CD14-positive monocyte (primary cell): ENCODE measurements at regions not wholly inside any gene's neighbourhood (a gene's known extent, or its start where the extent isn't known, plus 50 kb on each side); places are given as distances from the start of the nearest gene placed in this dataset.

Experiments used
- DNase-seq, 3 donors: peaks; one replicate each; pipeline ENCODE4 v3.0.0-alpha.2; 2011 to 2022
- H2AFZ ChIP-seq: 2 replicates; pipeline ENCODE4 v1.6.0; 2012; ENCODE audit warnings: mild to moderate bottlenecking, low read depth, low read length, inconsistent platforms; ENCODE audit not compliant: insufficient read depth, poor library complexity, severe bottlenecking
- H3K27ac ChIP-seq, 2 donors: 1 replicate in 1 of 2; 2 replicates in 1 of 2; pipeline ENCODE4 v1.5.1; 2012 to 2013; ENCODE audit warnings: low read length in 2 of 2, control low read depth in 1 of 2, inconsistent platforms in 1 of 2, low read depth in 1 of 2, mild to moderate bottlenecking in 1 of 2
- H3K27me3 ChIP-seq, 2 donors: one replicate each; pipeline versions ENCODE4 v1.6.0 to v1.6.1; 2011 to 2013; ENCODE audit warnings: low read length in 2 of 2; ENCODE audit not compliant: control insufficient read depth in 2 of 2, insufficient read depth in 2 of 2
- H3K36me3 ChIP-seq, 2 donors: replicated peaks in 1 of 2; 1 replicate in 1 of 2; 2 replicates in 1 of 2; pipeline versions ENCODE4 v1.5.1 to v1.6.1; 2012 to 2013; ENCODE audit warnings: low read length in 2 of 2, control low read depth in 1 of 2, inconsistent platforms in 1 of 2, mild to moderate bottlenecking in 1 of 2; ENCODE audit not compliant: insufficient read depth in 2 of 2, control insufficient read depth in 1 of 2
- H3K4me1 ChIP-seq, 2 donors: 1 replicate in 1 of 2; 2 replicates in 1 of 2; pipeline versions ENCODE4 v1.5.1 to v1.6.1; 2012 to 2013; ENCODE audit warnings: low read length in 2 of 2, control low read depth in 1 of 2, inconsistent platforms in 1 of 2, mild to moderate bottlenecking in 1 of 2, moderate library complexity in 1 of 2; ENCODE audit not compliant: insufficient read depth in 2 of 2, control insufficient read depth in 1 of 2
- H3K4me2 ChIP-seq: replicated peaks from 2 replicates; pipeline ENCODE3; 2012; ENCODE audit warnings: low read length, moderate library complexity, mild to moderate bottlenecking; ENCODE audit not compliant: poor library complexity, severe bottlenecking; ENCODE audit errors: extremely low read depth
- H3K4me3 ChIP-seq, 3 experiments: fragments of 200-600 bp in 1 of 3; sonication (generic) in 1 of 3; replicated peaks in 1 of 3; 1 replicate in 2 of 3; 2 replicates in 1 of 3; pipeline ENCODE4 v1.5.1; 2011 to 2013; ENCODE audit warnings: low read length in 3 of 3, mild to moderate bottlenecking in 3 of 3, control low read depth in 2 of 3, low read depth in 2 of 3, inconsistent platforms in 1 of 3, moderate library complexity in 1 of 3
- H3K79me2 ChIP-seq: 2 replicates; pipeline ENCODE4 v1.6.0; 2012; ENCODE audit warnings: mild to moderate bottlenecking, control low read depth, inconsistent platforms, low read length, moderate library complexity; ENCODE audit not compliant: insufficient read depth
- H3K9ac ChIP-seq: 2 replicates; pipeline ENCODE4 v1.6.0; 2017; ENCODE audit warnings: low read length, mild to moderate bottlenecking; ENCODE audit not compliant: insufficient read depth, poor library complexity, severe bottlenecking
- H3K9me3 ChIP-seq, 2 donors: replicated peaks in 1 of 2; 1 replicate in 1 of 2; 2 replicates in 1 of 2; pipeline versions ENCODE4 v1.5.1 to v1.6.1; 2012 to 2013; ENCODE audit warnings: low read length in 2 of 2, control low read depth in 1 of 2; ENCODE audit not compliant: control insufficient read depth in 1 of 2, insufficient read depth in 1 of 2
- H4K20me1 ChIP-seq: 2 replicates; pipeline ENCODE4 v1.6.0; 2012; ENCODE audit warnings: mild to moderate bottlenecking, low read length, control low read depth, moderate library complexity; ENCODE audit not compliant: insufficient read depth
- H3K27ac Mint-ChIP-seq, 7 donors: one replicate each; pipeline ENCODE4 v1.8.0; 2020; ENCODE audit warnings: mild to moderate bottlenecking in 7 of 7, mixed read lengths in 7 of 7, moderate library complexity in 6 of 7, inconsistent platforms in 2 of 7
- H3K27me3 Mint-ChIP-seq, 3 donors: one replicate each; pipeline ENCODE4 v1.8.0; 2021 to 2022; ENCODE audit warnings: low read depth in 3 of 3, mild to moderate bottlenecking in 3 of 3, mixed read lengths in 3 of 3, moderate library complexity in 3 of 3, inconsistent platforms in 1 of 3
- H3K36me3 Mint-ChIP-seq, 2 donors: one replicate each; pipeline ENCODE4 v1.8.0; 2020; ENCODE audit warnings: mixed read lengths in 2 of 2, inconsistent platforms in 1 of 2, mild to moderate bottlenecking in 1 of 2
- H3K4me1 Mint-ChIP-seq: one replicate; pipeline ENCODE4 v1.8.0; 2020; ENCODE audit warnings: mild to moderate bottlenecking, mixed read lengths
- H3K4me3 Mint-ChIP-seq, 2 donors: one replicate each; pipeline ENCODE4 v1.8.0; 2020; ENCODE audit warnings: mild to moderate bottlenecking in 2 of 2, mixed read lengths in 2 of 2, moderate library complexity in 1 of 2
- H3K9me3 Mint-ChIP-seq, 7 donors: one replicate each; pipeline ENCODE4 v1.8.0; 2020 to 2022; ENCODE audit warnings: mixed read lengths in 7 of 7, mild to moderate bottlenecking in 6 of 7, moderate library complexity in 6 of 7, inconsistent platforms in 2 of 7
- WGBS: methylation state at CpG from one replicate; pipeline ENCODE4 v1.1.5; 2013; ENCODE audit warnings: missing lambda C conversion rate; ENCODE audit not compliant: insufficient coverage; 5-methylcytosine and 5-hydroxymethylcytosine counted together
- intact Hi-C, 2 donors: fragments of 100-400 bp; cut with micrococcal nuclease; formaldehyde crosslinking; loops; one replicate each; pipeline versions ENCODE4 v1.15.0 to v1.15.1; 2023
- TF ChIP-seq, protein P1 (sequence below): fragments of 200-600 bp; IDR thresholded peaks from one replicate; pipeline ENCODE4 v1.8.0; 2022; ENCODE audit warnings: antibody characterized with exemption, mild to moderate bottlenecking

GRCh38 chr4:124481123-124481522 is 231.4 kb downstream of the ANKRD50 start:
- Histone ChIP-seq H3K27me3 (no peaks in the 10 kb centered on the region), H2AFZ (no peak overlapping the region), H3K4me3 (no peak overlapping the region), H3K9ac (no peak overlapping the region), H3K9me3 (no peaks in the 10 kb centered on the region), H3K27ac (no peak overlapping the region), H3K4me2 (no peak overlapping the region), H4K20me1 (no peaks in the 10 kb centered on the region), H3K4me1 (no peaks in the 10 kb centered on the region), H3K36me3 (no peaks in the 10 kb centered on the region), H3K79me2 (no peaks in the 10 kb centered on the region)
- TF ChIP-seq, protein P1, sequence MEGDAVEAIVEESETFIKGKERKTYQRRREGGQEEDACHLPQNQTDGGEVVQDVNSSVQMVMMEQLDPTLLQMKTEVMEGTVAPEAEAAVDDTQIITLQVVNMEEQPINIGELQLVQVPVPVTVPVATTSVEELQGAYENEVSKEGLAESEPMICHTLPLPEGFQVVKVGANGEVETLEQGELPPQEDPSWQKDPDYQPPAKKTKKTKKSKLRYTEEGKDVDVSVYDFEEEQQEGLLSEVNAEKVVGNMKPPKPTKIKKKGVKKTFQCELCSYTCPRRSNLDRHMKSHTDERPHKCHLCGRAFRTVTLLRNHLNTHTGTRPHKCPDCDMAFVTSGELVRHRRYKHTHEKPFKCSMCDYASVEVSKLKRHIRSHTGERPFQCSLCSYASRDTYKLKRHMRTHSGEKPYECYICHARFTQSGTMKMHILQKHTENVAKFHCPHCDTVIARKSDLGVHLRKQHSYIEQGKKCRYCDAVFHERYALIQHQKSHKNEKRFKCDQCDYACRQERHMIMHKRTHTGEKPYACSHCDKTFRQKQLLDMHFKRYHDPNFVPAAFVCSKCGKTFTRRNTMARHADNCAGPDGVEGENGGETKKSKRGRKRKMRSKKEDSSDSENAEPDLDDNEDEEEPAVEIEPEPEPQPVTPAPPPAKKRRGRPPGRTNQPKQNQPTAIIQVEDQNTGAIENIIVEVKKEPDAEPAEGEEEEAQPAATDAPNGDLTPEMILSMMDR: no peak
- Mint-ChIP-seq H3K27me3 (peaks cover 0 to 2% (median 0%) of the 10 kb centered on the region in 3 donors), H3K9me3 (peaks cover 2 to 10% (median 3%) of the 10 kb centered on the region in 7 donors), H3K36me3 (no peaks in the 10 kb centered on the region), H3K27ac (no peak overlapping the region), H3K4me1 (no peaks in the 10 kb centered on the region), H3K4me3 (no peak overlapping the region)
- intact Hi-C loops: no loop called here
- no peak for DNase-seq
- WGBS: no CpG with 5 or more reads among the region's 3 CpGs

DNA sequence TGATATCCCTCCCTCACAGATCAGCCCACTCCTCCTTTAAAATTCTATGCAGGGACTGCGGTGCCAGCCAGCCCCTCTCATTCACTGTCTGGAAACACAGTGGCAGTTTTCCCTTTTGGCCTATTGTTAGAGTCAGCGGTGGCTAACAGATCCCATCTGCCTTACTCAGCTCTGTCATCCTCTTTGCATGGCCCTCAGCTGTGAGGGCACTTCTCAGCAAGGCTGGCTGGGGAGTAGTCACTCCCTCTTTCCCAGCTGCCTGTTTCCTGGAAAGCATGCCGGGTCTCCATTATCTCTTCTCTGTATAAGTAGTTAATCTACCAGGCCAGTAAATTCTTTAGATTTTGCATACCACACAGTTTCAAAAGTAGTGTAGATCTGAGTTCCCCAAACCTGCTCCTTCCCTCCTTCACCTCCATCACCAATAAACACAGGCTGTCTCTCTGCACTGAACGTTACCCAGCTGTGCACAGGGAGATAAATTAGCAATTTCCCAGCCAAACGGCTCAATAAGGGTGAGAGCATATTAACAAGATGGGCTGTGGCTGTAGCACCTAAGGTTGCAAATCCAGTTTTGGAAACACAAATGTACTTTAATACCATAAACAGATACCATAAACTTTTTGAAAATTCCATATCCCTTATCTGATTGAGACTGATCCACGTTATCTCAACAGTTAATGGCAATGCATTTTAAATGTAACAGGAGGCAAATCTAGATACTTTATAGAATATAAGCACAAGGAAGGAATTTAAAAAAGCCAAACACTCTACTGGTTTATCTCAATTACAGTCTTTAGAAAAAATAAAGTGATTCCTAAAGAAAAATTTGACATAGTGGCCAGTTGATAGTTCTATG is 229.3 kb downstream of the ANKRD50 start:
- no peaks in the 10 kb centered on the region for H3K36me3 Mint-ChIP-seq
- Histone ChIP-seq H4K20me1 (no peaks in the 10 kb centered on the region), H3K4me2 (no peak overlapping the region), H3K36me3 (no peaks in the 10 kb centered on the region), H3K4me3 (no peak overlapping the region), H3K27ac (no peak overlapping the region), H3K79me2 (no peaks in the 10 kb centered on the region), H3K9me3 (no peaks in the 10 kb centered on the region), H3K9ac (no peak overlapping the region), H3K4me1 (no peaks in the 10 kb centered on the region), H3K27me3 (no peaks in the 10 kb centered on the region), H2AFZ (no peak overlapping the region)
- peaks cover 2 to 7% (median 3%) of the 10 kb centered on the region in 7 donors for H3K9me3 Mint-ChIP-seq
- no peaks in the 10 kb centered on the region for H3K4me1 Mint-ChIP-seq
- intact Hi-C loops: no loop called here
- TF ChIP-seq, protein P1: no peak
- 100% methylated on average over 2 of the region's 6 CpGs for WGBS
- H3K27me3 Mint-ChIP-seq: peaks cover 0 to 2% (median 0%) of the 10 kb centered on the region in 3 donors
- no peak overlapping the region for H3K4me3 Mint-ChIP-seq
- H3K27ac Mint-ChIP-seq: no peak overlapping the region
- DNase-seq: no peak
